ENCODE measurements at regions not wholly inside any gene's neighbourhood (a gene's known extent, or its start where the extent isn't known, plus 50 kb on each side); places are given as distances from the start of the nearest gene placed in this dataset.

DNA sequence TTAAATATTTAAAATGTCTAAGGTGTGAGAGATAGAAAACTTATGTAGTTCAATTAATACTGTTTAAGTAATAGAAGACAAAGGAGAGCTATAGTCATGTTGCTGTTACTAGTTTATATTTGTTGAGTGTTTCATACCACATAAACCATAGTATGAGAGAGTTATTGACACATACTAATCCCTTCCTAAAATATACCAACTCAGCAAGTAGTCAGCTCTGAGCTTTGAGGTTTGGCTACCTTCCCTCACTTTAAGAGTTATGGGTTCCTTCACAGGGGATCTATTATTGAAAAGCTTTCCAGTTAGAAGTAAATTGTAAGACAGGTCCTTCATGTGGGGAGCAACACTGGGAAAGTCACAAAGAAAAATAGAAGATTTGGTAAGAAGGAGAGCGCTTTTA is 701.6 kb upstream of the ZEB2 start:
- no peaks in the 10 kb centered on the region for H3K36me3 ChIP-seq (ENCODE audit: control insufficient read depth in 1 of 2, insufficient read depth in 2 of 2, low read length in 2 of 2)
- ATAC-seq (no peak), DNase-seq (ENCODE audit: low read depth, low spot score) (no peak)
- ChIA-PET POLR2A (no interaction called here), CTCF (no interaction called here), RAD21 (ENCODE audit: low non-redundant PET in 1 of 2, low total read pairs in 2 of 2, uncharacterized antibody in 2 of 2, unreplicated experiment in 2 of 2) (no interaction called here)
- H3K4me2 ChIP-seq (ENCODE audit: low read length): no peak overlapping the region
- no peaks in the 10 kb centered on the region for H3K9me3 ChIP-seq (ENCODE audit: control insufficient read depth in 1 of 2, insufficient read depth in 1 of 2, low read depth in 1 of 2, low read length in 2 of 2)
- intact Hi-C loops (cut with micrococcal nuclease): no loop called here
- H3K27ac ChIP-seq (ENCODE audit: low read depth, low read length): no peak overlapping the region
- no peak for TF ChIP-seq FOSL1 (IDR thresholded peaks at IDR 0.05; ENCODE audit: low read depth)
- no peak for TF ChIP-seq POLR2AphosphoS5 (IDR thresholded peaks at IDR 0.05; ENCODE audit: low read depth, low read length)
- TF ChIP-seq POLR2A (IDR thresholded peaks at IDR 0.05; ENCODE audit: borderline replicate concordance, extremely low read depth, insufficient read depth, insufficient read length): no peak
- no peak for TF ChIP-seq EGR1 (IDR thresholded peaks at IDR 0.05; ENCODE audit: low read depth)
- no peak for TF ChIP-seq CEBPB (IDR thresholded peaks at IDR 0.05; ENCODE audit: low read depth)
- no peak for TF ChIP-seq ELF1 (IDR thresholded peaks at IDR 0.05; ENCODE audit: borderline replicate concordance, low read depth)
- TF ChIP-seq JUND (IDR thresholded peaks at IDR 0.05): no peak
- no peak for TF ChIP-seq ATF3 (IDR thresholded peaks at IDR 0.05)
- no peak for TF ChIP-seq YY1 (IDR thresholded peaks at IDR 0.05; ENCODE audit: extremely low read depth, insufficient replicate concordance, low read depth, low read length)
- TF ChIP-seq CBX3 (IDR thresholded peaks at IDR 0.05; ENCODE audit: low read depth): no peak
- TF ChIP-seq ZBTB33 (IDR thresholded peaks at IDR 0.05; ENCODE audit: extremely low read depth, insufficient replicate concordance, low read length): no peak
- TF ChIP-seq RAD21 (IDR thresholded peaks at IDR 0.05; ENCODE audit: low read depth): no peak
- no peak for TF ChIP-seq SIN3A (IDR thresholded peaks at IDR 0.05; ENCODE audit: low read depth)
- TF ChIP-seq EZH2phosphoT487 (IDR thresholded peaks at IDR 0.05; ENCODE audit: borderline replicate concordance): no peak
- no peak for TF ChIP-seq EZH2 (IDR thresholded peaks at IDR 0.05)
- no peak for TF ChIP-seq SP1 (IDR thresholded peaks at IDR 0.05; ENCODE audit: low read depth)
- TF ChIP-seq, protein P1, sequence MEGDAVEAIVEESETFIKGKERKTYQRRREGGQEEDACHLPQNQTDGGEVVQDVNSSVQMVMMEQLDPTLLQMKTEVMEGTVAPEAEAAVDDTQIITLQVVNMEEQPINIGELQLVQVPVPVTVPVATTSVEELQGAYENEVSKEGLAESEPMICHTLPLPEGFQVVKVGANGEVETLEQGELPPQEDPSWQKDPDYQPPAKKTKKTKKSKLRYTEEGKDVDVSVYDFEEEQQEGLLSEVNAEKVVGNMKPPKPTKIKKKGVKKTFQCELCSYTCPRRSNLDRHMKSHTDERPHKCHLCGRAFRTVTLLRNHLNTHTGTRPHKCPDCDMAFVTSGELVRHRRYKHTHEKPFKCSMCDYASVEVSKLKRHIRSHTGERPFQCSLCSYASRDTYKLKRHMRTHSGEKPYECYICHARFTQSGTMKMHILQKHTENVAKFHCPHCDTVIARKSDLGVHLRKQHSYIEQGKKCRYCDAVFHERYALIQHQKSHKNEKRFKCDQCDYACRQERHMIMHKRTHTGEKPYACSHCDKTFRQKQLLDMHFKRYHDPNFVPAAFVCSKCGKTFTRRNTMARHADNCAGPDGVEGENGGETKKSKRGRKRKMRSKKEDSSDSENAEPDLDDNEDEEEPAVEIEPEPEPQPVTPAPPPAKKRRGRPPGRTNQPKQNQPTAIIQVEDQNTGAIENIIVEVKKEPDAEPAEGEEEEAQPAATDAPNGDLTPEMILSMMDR (IDR thresholded peaks at IDR 0.05 in 2 of 3, conservative IDR thresholded peaks at IDR 0.05 in 1 of 3; ENCODE audit: borderline replicate concordance in 1 of 3, insufficient read depth in 1 of 3, low read depth in 2 of 3, low read length in 2 of 3): no peak
- H4K20me1 ChIP-seq (ENCODE audit: insufficient read depth): no peaks in the 10 kb centered on the region
- no peaks in the 10 kb centered on the region for H3K4me1 ChIP-seq (ENCODE audit: control insufficient read depth in 1 of 2, insufficient read depth in 2 of 2, low read length in 2 of 2)
- no peaks in the 10 kb centered on the region for H3K9me2 ChIP-seq (ENCODE audit: insufficient read depth)
- BruUV-seq (replicated peaks): no TSS peak
- H3K79me2 ChIP-seq (ENCODE audit: insufficient read depth, low read length): no peaks in the 10 kb centered on the region
- H3K9ac ChIP-seq (ENCODE audit: low read length): no peak overlapping the region
- no peak overlapping the region for H2AFZ ChIP-seq (ENCODE audit: low read depth, low read length, poor library complexity, severe bottlenecking)
- H3K4me3 ChIP-seq (replicated peaks in 1 of 2; ENCODE audit: low read depth in 1 of 2, low read length in 2 of 2): no peak overlapping the region
- H3K27me3 ChIP-seq (ENCODE audit: insufficient read depth, low read length): no peaks in the 10 kb centered on the region
